ENCODE measurements at regions not wholly inside any gene's neighbourhood (a gene's known extent, or its start where the extent isn't known, plus 50 kb on each side); places are given as distances from the start of the nearest gene placed in this dataset.

GRCh38 chr4:34009951-34010350 is 2234.4 kb downstream of the ARAP2 start:
- POLR2A ChIA-PET, result no interaction called here
- Histone ChIP-seq H3K4me1 (no peaks in the 10 kb centered on the region), H3K9me3 (no peaks in the 10 kb centered on the region), H3K27ac (no peak overlapping the region), H3K4me2 (no peak overlapping the region), H3K4me3 (no peak overlapping the region)
- CTCF ChIA-PET, result no interaction called here
- no peak for FAIRE-seq
- WGBS (ENCODE audit: missing lambda C conversion rate), result 3% methylated on average over 1 of the region's 1 CpG
- no peak for DNase-seq (ENCODE audit: low read depth in 1 of 2, low spot score in 1 of 2)
- no peak for ATAC-seq
- TF ChIP-seq, protein P1, sequence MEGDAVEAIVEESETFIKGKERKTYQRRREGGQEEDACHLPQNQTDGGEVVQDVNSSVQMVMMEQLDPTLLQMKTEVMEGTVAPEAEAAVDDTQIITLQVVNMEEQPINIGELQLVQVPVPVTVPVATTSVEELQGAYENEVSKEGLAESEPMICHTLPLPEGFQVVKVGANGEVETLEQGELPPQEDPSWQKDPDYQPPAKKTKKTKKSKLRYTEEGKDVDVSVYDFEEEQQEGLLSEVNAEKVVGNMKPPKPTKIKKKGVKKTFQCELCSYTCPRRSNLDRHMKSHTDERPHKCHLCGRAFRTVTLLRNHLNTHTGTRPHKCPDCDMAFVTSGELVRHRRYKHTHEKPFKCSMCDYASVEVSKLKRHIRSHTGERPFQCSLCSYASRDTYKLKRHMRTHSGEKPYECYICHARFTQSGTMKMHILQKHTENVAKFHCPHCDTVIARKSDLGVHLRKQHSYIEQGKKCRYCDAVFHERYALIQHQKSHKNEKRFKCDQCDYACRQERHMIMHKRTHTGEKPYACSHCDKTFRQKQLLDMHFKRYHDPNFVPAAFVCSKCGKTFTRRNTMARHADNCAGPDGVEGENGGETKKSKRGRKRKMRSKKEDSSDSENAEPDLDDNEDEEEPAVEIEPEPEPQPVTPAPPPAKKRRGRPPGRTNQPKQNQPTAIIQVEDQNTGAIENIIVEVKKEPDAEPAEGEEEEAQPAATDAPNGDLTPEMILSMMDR (IDR thresholded peaks at IDR 0.05), result no peak
- TF ChIP-seq, protein P2, sequence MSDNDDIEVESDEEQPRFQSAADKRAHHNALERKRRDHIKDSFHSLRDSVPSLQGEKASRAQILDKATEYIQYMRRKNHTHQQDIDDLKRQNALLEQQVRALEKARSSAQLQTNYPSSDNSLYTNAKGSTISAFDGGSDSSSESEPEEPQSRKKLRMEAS (IDR thresholded peaks at IDR 0.05), result no peak
- TF ChIP-seq FOSB (CRISPR knock-in tag; IDR thresholded peaks at IDR 0.05), result no peak
- TF ChIP-seq ESRRA (IDR thresholded peaks at IDR 0.05; ENCODE audit: borderline replicate concordance, low read length), result no peak
- no peak for TF ChIP-seq CHD4 (IDR thresholded peaks at IDR 0.05; ENCODE audit: borderline replicate concordance)
- TF ChIP-seq HES2 (IDR thresholded peaks at IDR 0.05), result no peak
- TF ChIP-seq CBX2 (IDR thresholded peaks at IDR 0.05; ENCODE audit: borderline replicate concordance, low read depth), result no peak
- TF ChIP-seq EP300 (IDR thresholded peaks at IDR 0.05), result no peak
- no peak for TF ChIP-seq TP53 (CRISPR knock-in tag; IDR thresholded peaks at IDR 0.05)
- TF ChIP-seq, protein P3, sequence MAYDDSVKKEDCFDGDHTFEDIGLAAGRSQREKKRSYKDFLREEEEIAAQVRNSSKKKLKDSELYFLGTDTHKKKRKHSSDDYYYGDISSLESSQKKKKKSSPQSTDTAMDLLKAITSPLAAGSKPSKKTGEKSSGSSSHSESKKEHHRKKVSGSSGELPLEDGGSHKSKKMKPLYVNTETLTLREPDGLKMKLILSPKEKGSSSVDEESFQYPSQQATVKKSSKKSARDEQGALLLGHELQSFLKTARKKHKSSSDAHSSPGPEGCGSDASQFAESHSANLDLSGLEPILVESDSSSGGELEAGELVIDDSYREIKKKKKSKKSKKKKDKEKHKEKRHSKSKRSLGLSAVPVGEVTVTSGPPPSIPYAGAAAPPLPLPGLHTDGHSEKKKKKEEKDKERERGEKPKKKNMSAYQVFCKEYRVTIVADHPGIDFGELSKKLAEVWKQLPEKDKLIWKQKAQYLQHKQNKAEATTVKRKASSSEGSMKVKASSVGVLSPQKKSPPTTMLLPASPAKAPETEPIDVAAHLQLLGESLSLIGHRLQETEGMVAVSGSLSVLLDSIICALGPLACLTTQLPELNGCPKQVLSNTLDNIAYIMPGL (CRISPR knock-in tag; IDR thresholded peaks at IDR 0.05; ENCODE audit: borderline replicate concordance), result no peak
- no peak for TF ChIP-seq NFE2L2 (conservative IDR thresholded peaks at IDR 0.05; ENCODE audit: low read length)
- TF ChIP-seq SREBF2 (IDR thresholded peaks at IDR 0.05), result no peak
- TF ChIP-seq ZFP36 (IDR thresholded peaks at IDR 0.05; ENCODE audit: borderline replicate concordance, partially characterized antibody), result no peak
- no peak for TF ChIP-seq RFX5 (IDR thresholded peaks at IDR 0.05)

GRCh38 chr4:34010751-34011519 is 2233.4 kb downstream of the ARAP2 start:
- FAIRE-seq (no peak), ATAC-seq (no peak), DNase-seq (ENCODE audit: low read depth in 1 of 2, low spot score in 1 of 2) (no peak)
- ChIA-PET CTCF (no interaction called here), POLR2A (no interaction called here)
- H3K4me3 ChIP-seq, result no peak overlapping the region
- no peak for TF ChIP-seq HDAC2 (IDR thresholded peaks at IDR 0.05)
- no peak for TF ChIP-seq GATA3 (IDR thresholded peaks at IDR 0.05; ENCODE audit: borderline replicate concordance)
- no peak for TF ChIP-seq EHF (CRISPR knock-in tag; IDR thresholded peaks at IDR 0.05)
- TF ChIP-seq MAZ (IDR thresholded peaks at IDR 0.05; ENCODE audit: borderline replicate concordance, low read depth, low read length), result no peak
- TF ChIP-seq, protein P2 (IDR thresholded peaks at IDR 0.05), result no peak
- no peak for TF ChIP-seq RCOR1 (IDR thresholded peaks at IDR 0.05; ENCODE audit: low read depth, low read length)
- TF ChIP-seq, protein P3 (CRISPR knock-in tag; IDR thresholded peaks at IDR 0.05; ENCODE audit: borderline replicate concordance), result no peak
- TF ChIP-seq BCL3 (IDR thresholded peaks at IDR 0.05), result no peak
- no peak for TF ChIP-seq PHF8 (IDR thresholded peaks at IDR 0.05; ENCODE audit: borderline replicate concordance, low read depth)
- TF ChIP-seq KDM5A (IDR thresholded peaks at IDR 0.05), result no peak
- no peaks in the 10 kb centered on the region for H3K9me3 ChIP-seq
- no peak overlapping the region for H3K4me2 ChIP-seq
- no peaks in the 10 kb centered on the region for H3K4me1 ChIP-seq
- H3K27ac ChIP-seq, result no peak overlapping the region
- WGBS (ENCODE audit: missing lambda C conversion rate), result 34% methylated on average over 6 of the region's 6 CpGs
